T-helper 17 cell (primary cell): ENCODE measurements at regions not wholly inside any gene's neighbourhood (a gene's known extent, or its start where the extent isn't known, plus 50 kb on each side); places are given as distances from the start of the nearest gene placed in this dataset.

Experiments used
- ATAC-seq: fragments of 150-1000 bp; cut with Tn5 transposase; 2 replicates; pipeline ENCODE4 v1.10.0; 2021; ENCODE audit warnings: mild to moderate bottlenecking, moderate library complexity
- DNase-seq, 3 donors: peaks; one replicate each; pipeline versions ENCODE4 v3.0.0 to v3.0.0-alpha.2; 2020 to 2021
- H3K9me3 ChIP-seq: one replicate; pipeline ENCODE4 v1.7.0; 2013; ENCODE audit warnings: low read length, mild to moderate bottlenecking; ENCODE audit not compliant: control insufficient read depth, poor library complexity, severe bottlenecking
- H3K27ac Mint-ChIP-seq: one replicate; pipeline ENCODE4 v1.8.0; 2022; ENCODE audit warnings: mild to moderate bottlenecking, moderate library complexity, mixed read lengths
- H3K27me3 Mint-ChIP-seq: one replicate; pipeline ENCODE4 v1.8.0; 2022; ENCODE audit warnings: mixed read lengths
- H3K36me3 Mint-ChIP-seq: one replicate; pipeline ENCODE4 v1.8.0; 2022; ENCODE audit warnings: low read depth, mixed read lengths
- H3K4me1 Mint-ChIP-seq: one replicate; pipeline ENCODE4 v1.8.0; 2022; ENCODE audit warnings: mild to moderate bottlenecking, mixed read lengths
- H3K4me3 Mint-ChIP-seq: one replicate; pipeline ENCODE4 v1.8.0; 2022; ENCODE audit warnings: mild to moderate bottlenecking, moderate library complexity, mixed read lengths

GRCh38 chr9:82334286-82334685 is 345.7 kb downstream of the SPATA31D1 start:
- H3K36me3 Mint-ChIP-seq = no peaks in the 10 kb centered on the region
- ATAC-seq = no peak

GRCh38 chr9:82337351-82337750 is 348.8 kb downstream of the SPATA31D1 start:
- DNase-seq (no peak), ATAC-seq (no peak)
- Mint-ChIP-seq H3K27ac (no peak overlapping the region), H3K4me1 (no peaks in the 10 kb centered on the region), H3K4me3 (no peak overlapping the region), H3K36me3 (no peaks in the 10 kb centered on the region), H3K27me3 (no peaks in the 10 kb centered on the region)
- no peaks in the 10 kb centered on the region for H3K9me3 ChIP-seq

More at GRCh38 chr9:82334286-82334685, 345.7 kb downstream of the SPATA31D1 start:
- Mint-ChIP-seq H3K4me3 (no peak overlapping the region), H3K27me3 (no peaks in the 10 kb centered on the region), H3K27ac (no peak overlapping the region), H3K4me1 (no peaks in the 10 kb centered on the region)
- DNase-seq = no peak
- H3K9me3 ChIP-seq = no peaks in the 10 kb centered on the region

GRCh38 chr9:82342046-82342445 is 353.5 kb downstream of the SPATA31D1 start:
- DNase-seq (no peak), ATAC-seq (no peak)
- Mint-ChIP-seq H3K4me3 (no peak overlapping the region), H3K4me1 (no peaks in the 10 kb centered on the region), H3K27ac (no peak overlapping the region), H3K27me3 (no peaks in the 10 kb centered on the region), H3K36me3 (no peaks in the 10 kb centered on the region)
- H3K9me3 ChIP-seq = no peaks in the 10 kb centered on the region

GRCh38 chr9:82346040-82346439 is 357.5 kb downstream of the SPATA31D1 start:
- DNase-seq (no peak), ATAC-seq (no peak)
- no peaks in the 10 kb centered on the region for H3K36me3 Mint-ChIP-seq
- no peak overlapping the region for H3K27ac Mint-ChIP-seq
- H3K9me3 ChIP-seq = no peaks in the 10 kb centered on the region
- H3K27me3 Mint-ChIP-seq = no peaks in the 10 kb centered on the region
- no peaks in the 10 kb centered on the region for H3K4me1 Mint-ChIP-seq
- no peak overlapping the region for H3K4me3 Mint-ChIP-seq

- H3K27ac Mint-ChIP-seq = no peak overlapping the region
- H3K4me1 Mint-ChIP-seq = no peaks in the 10 kb centered on the region
- ATAC-seq (no peak), DNase-seq (no peak)
- H3K9me3 ChIP-seq = no peaks in the 10 kb centered on the region
- no peak overlapping the region for H3K4me3 Mint-ChIP-seq
- H3K36me3 Mint-ChIP-seq = no peaks in the 10 kb centered on the region
- H3K27me3 Mint-ChIP-seq = no peaks in the 10 kb centered on the region
These were observed 365.2 kb downstream of the SPATA31D1 start for GRCh38 chr9:82353631-82354278.

- H3K27me3 Mint-ChIP-seq = no peaks in the 10 kb centered on the region
- ATAC-seq = no peak
These were observed 365.7 kb downstream of the SPATA31D1 start for GRCh38 chr9:82354279-82354659.

GRCh38 chr9:82356131-82356530 is 367.6 kb downstream of the SPATA31D1 start:
- ATAC-seq = no peak

More at GRCh38 chr9:82354279-82354659, 365.7 kb downstream of the SPATA31D1 start:
- Mint-ChIP-seq H3K4me3 (no peak overlapping the region), H3K4me1 (no peaks in the 10 kb centered on the region), H3K36me3 (no peaks in the 10 kb centered on the region), H3K27ac (no peak overlapping the region)
- DNase-seq = no peak
- no peaks in the 10 kb centered on the region for H3K9me3 ChIP-seq

GRCh38 chr9:82356871-82357270 is 368.3 kb downstream of the SPATA31D1 start:
- ATAC-seq (no peak), DNase-seq (no peak)
- no peak overlapping the region for H3K4me3 Mint-ChIP-seq
- no peaks in the 10 kb centered on the region for H3K4me1 Mint-ChIP-seq
- no peaks in the 10 kb centered on the region for H3K9me3 ChIP-seq
- no peaks in the 10 kb centered on the region for H3K36me3 Mint-ChIP-seq
- no peak overlapping the region for H3K27ac Mint-ChIP-seq
- no peaks in the 10 kb centered on the region for H3K27me3 Mint-ChIP-seq

More at GRCh38 chr9:82356131-82356530, 367.6 kb downstream of the SPATA31D1 start:
- Mint-ChIP-seq H3K4me1 (no peaks in the 10 kb centered on the region), H3K27me3 (no peaks in the 10 kb centered on the region), H3K27ac (no peak overlapping the region), H3K36me3 (no peaks in the 10 kb centered on the region), H3K4me3 (no peak overlapping the region)
- no peaks in the 10 kb centered on the region for H3K9me3 ChIP-seq
- no peak for DNase-seq

GRCh38 chr9:82363198-82363597 is 374.6 kb downstream of the SPATA31D1 start:
- Mint-ChIP-seq H3K36me3 (no peaks in the 10 kb centered on the region), H3K4me3 (no peak overlapping the region), H3K27me3 (no peaks in the 10 kb centered on the region), H3K4me1 (no peaks in the 10 kb centered on the region), H3K27ac (no peak overlapping the region)
- DNase-seq (no peak), ATAC-seq (no peak)
- H3K9me3 ChIP-seq = no peaks in the 10 kb centered on the region

GRCh38 chr9:82363682-82364081 is 375.1 kb downstream of the SPATA31D1 start:
- H3K9me3 ChIP-seq = no peaks in the 10 kb centered on the region
- Mint-ChIP-seq H3K36me3 (no peaks in the 10 kb centered on the region), H3K4me1 (no peaks in the 10 kb centered on the region), H3K27ac (no peak overlapping the region), H3K27me3 (no peaks in the 10 kb centered on the region), H3K4me3 (no peak overlapping the region)
- DNase-seq (no peak), ATAC-seq (no peak)

- no peak overlapping the region for H3K4me3 Mint-ChIP-seq
- no peak overlapping the region for H3K27ac Mint-ChIP-seq
- no peaks in the 10 kb centered on the region for H3K9me3 ChIP-seq
- ATAC-seq (no peak), DNase-seq (no peak)
- H3K27me3 Mint-ChIP-seq = no peaks in the 10 kb centered on the region
- H3K36me3 Mint-ChIP-seq = no peaks in the 10 kb centered on the region
- no peaks in the 10 kb centered on the region for H3K4me1 Mint-ChIP-seq
These were observed 378.4 kb downstream of the SPATA31D1 start for GRCh38 chr9:82367016-82367415.

GRCh38 chr9:82367929-82368328 is 379.4 kb downstream of the SPATA31D1 start:
- DNase-seq = no peak
- no peaks in the 10 kb centered on the region for H3K9me3 ChIP-seq
- no peaks in the 10 kb centered on the region for H3K36me3 Mint-ChIP-seq
- no peaks in the 10 kb centered on the region for H3K27me3 Mint-ChIP-seq
- no peak overlapping the region for H3K4me3 Mint-ChIP-seq
- no peaks in the 10 kb centered on the region for H3K4me1 Mint-ChIP-seq
- no peak for ATAC-seq
- H3K27ac Mint-ChIP-seq = no peak overlapping the region

GRCh38 chr9:82369251-82369945 is 380.8 kb downstream of the SPATA31D1 start:
- no peaks in the 10 kb centered on the region for H3K4me1 Mint-ChIP-seq
- no peaks in the 10 kb centered on the region for H3K27me3 Mint-ChIP-seq
- no peaks in the 10 kb centered on the region for H3K9me3 ChIP-seq
- DNase-seq (no peak), ATAC-seq (no peak)
- H3K27ac Mint-ChIP-seq = no peak overlapping the region
- H3K36me3 Mint-ChIP-seq = no peaks in the 10 kb centered on the region
- H3K4me3 Mint-ChIP-seq = no peak overlapping the region

- Mint-ChIP-seq H3K4me3 (no peak overlapping the region), H3K36me3 (no peaks in the 10 kb centered on the region), H3K4me1 (no peaks in the 10 kb centered on the region), H3K27ac (no peak overlapping the region), H3K27me3 (no peaks in the 10 kb centered on the region)
- DNase-seq = no peak
- ATAC-seq = no peak
- H3K9me3 ChIP-seq = no peaks in the 10 kb centered on the region
These were observed 386.5 kb downstream of the SPATA31D1 start for GRCh38 chr9:82375041-82375440.
